CD1c-positive myeloid dendritic cell (primary cell): ENCODE measurements at regions not wholly inside any gene's neighbourhood (a gene's known extent, or its start where the extent isn't known, plus 50 kb on each side); places are given as distances from the start of the nearest gene placed in this dataset.
"Not testable (repeated sequence)": the region's sequence is repeated elsewhere in the genome, so short reads cannot be mapped to it uniquely, and the experiment has no call there.

Experiments used
- DNase-seq: peaks from one replicate; pipeline ENCODE4 v3.0.0-alpha.2; 2016; ENCODE audit errors: extremely low spot score

DNA sequence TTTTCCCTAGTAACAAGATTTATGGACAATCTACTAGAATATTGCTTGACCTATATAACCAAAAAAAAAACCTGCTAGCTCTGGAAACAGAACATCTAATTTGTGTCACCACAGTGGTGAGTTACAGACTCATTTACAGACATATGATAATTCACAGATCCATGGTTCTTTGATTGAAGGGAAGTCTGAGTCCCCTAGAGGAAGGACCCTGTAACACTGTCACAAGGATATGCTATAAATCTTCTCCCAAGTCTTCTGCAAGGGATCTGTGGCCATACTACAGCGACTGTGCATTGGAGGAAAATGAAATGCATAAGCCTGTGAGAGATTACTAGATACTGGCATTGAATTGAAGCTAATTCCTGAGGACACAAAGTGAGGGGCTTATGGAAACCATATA is 630.6 kb upstream of the SGCD start:
- no peak for DNase-seq

DNA sequence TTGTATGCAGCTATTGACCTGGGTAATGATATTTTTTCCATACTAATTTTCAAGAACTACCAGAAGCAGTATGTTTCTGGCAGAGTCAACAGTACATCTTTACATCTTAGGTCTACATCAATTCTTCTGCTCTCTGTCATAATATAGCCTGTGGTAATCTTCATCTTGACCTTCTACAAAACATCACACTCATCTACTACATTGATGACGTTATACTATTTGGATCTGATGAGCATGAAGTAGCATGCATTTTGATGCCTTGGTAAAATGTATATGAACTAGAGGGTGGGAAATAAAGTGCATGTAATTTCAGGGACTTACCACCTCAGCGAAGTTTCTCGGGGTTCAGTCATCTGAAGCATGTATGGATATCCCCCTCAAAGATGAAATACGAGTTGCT is 629.7 kb upstream of the SGCD start:
- DNase-seq, result no peak

DNA sequence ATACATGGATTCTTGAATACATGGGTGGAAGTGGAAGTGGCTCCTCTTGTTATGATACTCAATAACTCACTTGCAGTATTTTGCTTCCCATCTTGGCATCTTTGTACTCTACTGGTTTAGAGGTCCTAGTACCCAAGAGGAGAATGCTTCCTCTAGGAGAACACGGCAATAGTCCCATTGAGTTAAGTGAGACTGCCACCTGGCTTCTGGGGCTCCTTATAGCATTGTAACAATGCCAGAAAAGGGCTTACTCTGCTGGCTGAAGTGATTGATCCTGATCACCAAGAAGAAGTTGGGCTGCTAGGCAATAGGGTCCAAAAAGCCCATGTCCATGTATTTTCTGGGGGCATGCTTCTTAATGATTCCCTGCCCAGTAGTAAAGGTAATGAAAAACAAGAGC is 627.6 kb upstream of the SGCD start:
- no peak for DNase-seq

DNA sequence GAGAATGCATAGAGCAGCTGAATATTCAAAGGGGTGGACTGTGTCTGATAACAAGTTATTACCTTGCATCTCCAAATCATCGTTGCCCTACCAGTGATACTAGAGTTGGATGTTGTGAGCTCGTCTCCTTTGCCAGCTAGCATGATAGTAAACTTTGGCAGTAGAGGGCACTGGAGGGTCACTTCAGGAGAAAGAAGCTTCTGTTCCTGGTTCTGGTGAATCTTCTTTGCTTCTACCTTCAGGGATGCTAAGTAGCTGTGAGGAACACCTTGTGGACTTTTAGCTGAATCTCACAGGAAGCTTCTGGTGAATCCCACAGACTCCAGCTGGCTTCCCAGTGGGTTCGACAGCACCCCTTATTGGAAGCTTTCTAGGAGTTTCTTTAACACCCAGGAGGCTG is 626.6 kb upstream of the SGCD start:
- DNase-seq, result no peak

DNA sequence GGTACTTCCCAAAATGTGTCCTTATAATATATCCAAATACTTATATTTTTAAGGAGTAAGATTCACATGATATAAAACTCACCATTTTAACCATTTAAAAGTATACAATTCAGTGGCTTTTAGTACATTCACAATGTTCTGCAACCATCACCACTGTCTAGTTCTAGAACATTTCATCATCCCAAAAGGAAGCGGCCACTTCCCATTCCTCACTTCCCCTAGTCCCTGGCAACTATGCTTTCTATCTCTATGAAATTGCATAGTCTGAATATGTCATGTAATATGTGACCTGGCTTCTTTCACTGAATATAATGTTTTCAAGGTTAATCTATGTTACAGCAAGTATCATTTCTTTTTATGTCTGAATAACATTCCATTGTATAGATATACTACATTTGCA is 615.1 kb upstream of the SGCD start:
- no peak for DNase-seq

DNA sequence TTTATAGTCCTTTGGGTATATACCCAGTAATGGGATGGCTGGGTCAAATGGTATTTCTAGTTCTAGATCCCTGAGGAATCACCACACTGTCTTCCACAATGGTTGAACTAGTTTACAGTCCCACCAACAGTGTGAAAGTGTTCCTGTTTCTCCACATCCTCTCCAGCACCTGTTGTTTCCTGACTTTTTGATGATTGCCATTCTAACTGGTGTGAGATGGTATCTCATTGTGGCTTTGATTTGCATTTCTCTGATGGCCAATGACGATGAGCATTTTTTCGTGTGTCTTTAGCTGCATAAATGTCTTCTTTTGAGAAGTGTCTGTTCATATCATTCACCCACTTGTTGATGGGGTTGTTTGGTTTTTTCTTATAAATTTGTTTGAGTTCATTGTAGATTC is 612.5 kb upstream of the SGCD start:
- DNase-seq, result not testable (repeated sequence)

DNA sequence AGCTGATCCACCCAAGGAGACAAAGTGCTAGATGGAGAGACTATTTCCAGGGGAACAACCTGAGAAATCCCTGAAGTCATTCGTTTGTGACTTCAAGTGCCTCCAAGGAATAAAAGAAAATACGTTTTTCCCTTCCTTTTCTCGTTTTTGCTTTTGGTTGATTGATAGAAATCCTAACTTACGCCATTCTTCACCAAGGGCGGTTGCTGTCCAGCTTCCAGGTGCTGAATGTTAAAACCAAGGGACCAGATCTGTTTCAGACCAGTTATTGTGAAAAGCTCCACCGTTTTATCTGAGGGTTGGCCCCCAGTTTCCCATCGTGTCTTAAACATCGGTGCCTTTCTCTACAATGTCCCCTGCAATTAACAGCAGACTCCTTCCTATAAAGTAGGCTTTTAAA is 600.7 kb upstream of the SGCD start:
- DNase-seq, result no peak

DNA sequence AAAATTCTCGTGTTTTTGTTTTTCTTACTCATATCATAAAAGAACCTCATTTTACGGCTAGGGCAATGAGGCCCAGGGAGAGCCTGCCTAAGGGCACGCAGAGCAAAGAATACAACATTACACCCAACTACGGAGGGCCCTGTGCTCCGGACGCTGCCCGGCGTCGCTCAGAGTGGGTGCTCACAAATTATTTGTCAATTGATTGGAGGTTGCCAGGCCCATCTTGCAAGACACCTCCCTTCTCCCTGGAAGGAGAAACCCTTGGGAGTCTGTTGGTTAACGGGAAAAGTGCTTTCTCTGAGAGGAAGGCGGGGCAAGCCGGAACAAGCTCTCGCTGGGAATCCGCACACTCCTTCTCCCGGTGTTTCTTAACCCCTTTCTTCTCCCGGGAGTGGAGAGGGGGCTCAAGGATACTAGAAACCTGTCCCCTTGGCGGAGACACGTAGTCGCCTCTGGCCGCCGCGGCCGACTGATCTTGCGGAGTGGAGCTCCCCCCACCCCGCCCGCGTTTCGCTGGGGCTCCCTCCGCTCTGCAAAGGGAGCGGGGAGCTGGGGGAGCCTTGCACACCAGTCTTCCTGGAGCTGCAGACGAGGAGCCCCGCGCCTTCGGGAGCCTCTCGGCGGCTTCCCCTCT is 599.3 kb upstream of the SGCD start:
- DNase-seq, result no peak

DNA sequence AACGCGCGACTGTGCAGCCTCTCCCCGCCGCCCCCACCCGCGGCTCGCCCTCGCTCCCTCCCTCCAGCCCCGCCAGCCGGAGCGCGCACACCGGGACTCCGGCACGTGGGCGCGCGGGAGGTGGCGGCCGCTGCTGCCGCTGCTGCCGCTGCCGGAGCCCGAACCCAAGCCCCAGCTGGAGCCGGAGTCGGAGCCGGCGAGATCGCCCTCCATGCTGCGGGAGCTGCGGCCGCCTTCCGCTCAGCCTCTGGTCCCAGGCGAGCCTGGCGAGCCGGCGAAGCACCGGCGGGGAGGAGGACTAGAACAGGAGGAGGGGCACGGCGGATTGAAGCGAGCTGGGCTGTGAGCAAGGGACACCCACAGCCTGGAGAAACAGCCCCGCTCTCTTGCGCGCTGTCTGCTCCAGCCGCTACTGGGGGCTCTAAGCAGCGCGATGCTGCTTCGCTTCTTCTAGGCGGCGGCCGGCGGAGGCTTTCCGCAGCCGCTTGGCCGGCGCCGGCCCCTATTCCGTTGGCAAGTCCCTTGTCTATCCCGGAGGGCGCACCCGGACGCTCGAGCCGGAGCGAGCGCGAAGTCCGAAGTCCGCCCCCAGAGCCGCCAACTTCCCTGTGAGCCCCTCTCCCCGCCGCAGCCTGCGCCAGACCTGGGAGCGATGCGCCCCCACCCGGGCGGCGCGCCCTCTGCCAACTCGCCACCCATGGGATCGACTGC is 598.7 kb upstream of the SGCD start:
- DNase-seq, result no peak

DNA sequence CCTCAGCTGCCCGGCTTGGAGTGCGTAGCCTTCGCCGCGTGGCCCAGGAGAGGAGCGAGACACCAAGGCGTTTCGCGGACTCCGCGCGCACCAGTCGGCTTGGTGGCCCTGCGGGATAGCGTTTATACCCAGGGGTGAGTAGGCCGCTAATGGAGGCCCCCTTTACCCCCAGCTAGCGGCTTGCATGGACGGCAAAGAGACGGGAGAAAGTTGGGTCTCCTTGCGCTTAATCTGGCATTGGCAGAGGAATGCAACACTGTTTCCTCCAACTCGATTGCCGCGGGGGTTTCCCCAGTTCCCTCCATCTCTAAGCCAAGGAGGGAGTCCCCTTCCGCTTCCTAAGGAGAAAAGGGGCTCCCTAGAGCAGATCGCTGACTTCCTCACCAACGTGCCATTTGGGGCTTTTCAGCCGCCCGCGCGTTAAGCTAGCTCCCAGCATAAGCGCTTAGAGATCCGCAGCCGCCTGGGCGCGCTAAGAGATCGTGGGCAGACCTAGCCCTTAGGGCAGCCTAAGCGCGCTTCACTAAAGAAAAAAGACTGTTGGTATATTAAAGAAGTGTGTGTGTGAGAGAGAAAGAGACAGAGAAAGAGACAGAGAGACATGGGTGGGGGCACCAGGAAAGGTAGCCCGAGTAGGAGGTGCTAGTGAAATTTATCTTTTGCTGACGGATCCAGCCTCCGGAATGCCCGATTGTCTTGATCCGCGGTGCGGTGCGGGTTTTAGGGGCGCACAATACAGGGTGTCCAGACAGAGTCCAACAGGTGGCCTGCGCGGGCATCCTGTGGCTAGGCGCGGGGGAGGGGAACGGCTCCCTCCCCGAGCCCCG is 597.9 kb upstream of the SGCD start:
- no peak for DNase-seq

DNA sequence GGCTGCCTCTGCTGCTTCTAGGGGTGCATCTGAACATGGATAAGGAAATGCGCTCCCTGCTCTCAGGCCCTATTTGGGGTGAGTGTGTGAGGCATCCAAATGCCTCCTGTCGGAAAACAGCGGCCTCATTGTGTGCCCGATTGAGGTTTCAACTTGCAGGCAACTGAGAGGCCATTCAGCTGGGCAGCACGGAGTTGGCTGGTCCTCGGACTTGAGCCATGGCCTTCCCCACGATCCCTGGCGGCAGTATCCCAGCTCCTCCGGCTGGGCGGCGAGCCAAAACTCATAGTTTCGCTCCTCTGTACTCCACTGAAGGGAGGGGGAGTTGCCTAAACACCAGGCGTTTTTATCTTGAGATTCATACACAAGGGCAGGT is 597.3 kb upstream of the SGCD start:
- no peak for DNase-seq

DNA sequence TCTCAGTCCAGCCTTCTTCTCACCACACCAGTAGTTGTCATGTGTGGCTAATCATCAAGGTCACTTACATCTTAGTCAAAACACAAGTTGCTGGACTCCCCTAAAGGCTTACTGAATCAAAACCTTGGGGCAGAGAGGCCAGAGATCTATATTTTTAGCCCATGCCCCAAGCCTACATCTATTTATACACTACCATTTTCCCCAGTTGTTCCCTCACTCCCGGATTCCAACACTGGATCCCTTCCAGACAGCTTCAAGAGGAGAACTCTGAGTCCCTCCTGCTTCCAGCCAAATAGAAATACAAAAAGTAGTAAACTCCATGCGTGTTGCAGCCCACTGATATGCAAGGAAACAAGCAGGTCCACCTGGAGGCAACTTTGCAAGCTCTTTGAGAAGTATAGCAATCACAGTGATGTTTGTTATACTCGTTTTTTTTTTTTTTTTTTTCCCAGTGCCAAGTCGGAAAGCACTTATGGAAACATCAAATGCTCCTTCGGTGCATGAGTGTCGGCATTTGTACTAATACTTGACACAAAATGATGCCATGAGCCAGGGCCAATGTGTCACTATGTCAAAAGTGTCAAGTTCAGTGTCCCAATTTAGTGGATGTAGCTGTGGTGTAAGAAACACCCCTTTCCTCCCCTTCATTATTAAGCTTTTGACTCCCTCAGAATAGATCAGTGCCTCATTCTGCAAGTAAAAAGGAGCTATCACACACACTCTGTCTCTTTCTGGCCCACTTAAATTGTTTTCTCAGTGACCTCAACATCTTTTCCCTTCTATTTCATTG is 594.2 kb upstream of the SGCD start:
- no peak for DNase-seq

DNA sequence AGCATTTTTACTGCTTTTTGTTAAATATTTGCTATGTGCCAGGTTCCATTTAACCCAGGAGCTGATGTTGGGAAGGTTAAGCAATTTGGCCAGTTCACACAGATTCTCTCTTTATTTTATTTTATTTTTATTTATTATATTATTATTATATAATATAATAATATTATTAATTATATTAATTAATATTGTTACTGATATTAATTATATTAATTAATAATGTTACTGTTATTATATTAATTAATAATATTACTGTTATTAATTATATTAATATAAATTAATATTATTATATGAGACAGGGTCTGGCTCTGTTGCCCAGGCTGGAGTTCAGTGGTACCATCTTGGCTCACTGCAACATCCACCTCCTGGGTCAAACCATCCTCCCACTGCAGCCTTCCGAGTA is 593.0 kb upstream of the SGCD start:
- DNase-seq, result no peak

DNA sequence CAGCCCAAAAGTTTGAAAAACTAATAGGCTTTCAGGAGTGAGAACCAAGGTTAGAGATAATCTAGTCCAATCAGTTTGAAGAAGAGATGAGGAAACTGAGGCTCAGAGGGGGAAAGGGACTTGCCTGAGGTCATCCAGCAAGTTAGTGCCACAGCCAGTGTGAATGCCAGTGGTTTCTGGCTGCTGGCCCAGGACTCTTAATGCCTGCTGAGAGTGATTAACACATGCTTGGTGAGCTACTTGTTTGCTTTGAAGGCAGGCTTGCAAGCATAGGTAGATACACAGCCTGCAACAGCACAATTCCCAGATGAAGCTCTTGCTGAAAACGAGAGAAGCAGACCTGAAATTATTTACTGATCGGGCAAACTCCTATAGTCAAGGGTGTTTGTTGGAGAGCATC is 591.6 kb upstream of the SGCD start:
- DNase-seq, result no peak

DNA sequence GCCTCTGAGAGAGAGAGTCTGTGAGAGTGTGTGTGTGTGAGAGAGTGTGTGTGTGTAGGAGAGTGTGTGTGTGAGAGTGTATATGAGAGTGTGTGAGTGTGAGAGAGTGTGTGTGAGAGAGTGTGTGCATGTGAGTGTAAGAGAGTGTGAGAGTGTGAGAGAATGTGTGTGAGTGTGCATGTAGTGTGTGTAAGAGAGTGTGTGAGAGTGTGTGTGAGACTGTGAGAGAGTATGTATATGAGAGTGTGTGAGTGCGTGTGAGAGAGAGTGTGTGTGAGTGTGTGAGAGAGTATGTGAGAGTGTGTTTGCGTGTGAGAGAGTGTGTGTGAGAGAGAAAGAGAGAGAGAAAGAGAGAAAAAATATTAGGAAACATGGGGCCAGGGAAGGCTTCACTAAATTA is 588.3 kb upstream of the SGCD start:
- DNase-seq, result no peak

DNA sequence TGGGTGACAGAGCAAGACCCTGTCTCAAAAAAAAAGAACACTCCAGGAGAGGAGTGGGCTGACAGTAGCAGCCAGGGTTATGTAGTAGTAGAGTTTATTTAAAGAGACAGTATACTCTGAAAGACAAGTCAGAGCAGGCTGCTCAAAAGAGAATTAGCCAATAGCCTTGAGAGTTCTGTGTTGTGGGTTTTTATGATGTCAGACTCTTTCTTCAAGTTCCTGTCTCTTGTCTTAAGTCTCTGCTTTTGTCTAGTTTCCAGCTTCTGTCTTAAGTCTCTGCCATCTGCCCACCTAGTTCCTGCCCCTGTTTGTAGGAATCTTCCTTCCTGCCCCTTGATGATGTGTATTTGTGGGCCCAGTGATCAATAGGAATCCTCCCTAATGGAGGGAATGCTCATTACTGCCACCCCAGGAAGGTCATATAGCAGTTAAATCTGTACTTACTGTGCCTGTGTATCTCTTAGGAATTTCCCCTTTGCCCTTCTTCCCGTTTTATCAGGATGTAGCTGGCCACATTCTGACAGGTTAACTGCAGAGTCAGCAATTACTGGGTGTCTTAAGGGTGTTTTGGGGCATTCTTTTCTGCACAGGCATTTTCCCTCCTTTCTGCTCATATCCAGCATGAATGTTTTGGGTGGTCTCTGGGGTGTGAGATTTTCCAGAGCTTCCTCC is 580.5 kb upstream of the SGCD start:
- DNase-seq, result no peak

DNA sequence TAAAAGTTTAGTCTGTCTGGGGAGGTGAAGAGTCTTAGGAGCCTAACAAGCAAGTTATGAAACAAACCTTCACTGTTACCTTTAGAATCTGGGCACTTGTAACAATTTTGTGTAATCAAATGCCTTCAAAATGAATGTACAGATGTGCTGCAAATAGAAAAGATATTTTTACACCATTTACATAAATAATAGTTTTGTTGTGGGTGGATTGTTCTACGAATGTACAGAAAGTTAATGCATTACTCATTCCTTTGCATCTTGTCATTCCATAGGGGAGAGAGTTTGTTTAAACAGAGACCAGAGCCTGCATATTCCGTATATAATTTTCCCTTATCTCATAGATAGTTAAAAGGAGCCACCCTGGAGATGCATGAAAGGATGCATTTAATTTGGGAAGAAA is 576.9 kb upstream of the SGCD start:
- DNase-seq, result no peak

DNA sequence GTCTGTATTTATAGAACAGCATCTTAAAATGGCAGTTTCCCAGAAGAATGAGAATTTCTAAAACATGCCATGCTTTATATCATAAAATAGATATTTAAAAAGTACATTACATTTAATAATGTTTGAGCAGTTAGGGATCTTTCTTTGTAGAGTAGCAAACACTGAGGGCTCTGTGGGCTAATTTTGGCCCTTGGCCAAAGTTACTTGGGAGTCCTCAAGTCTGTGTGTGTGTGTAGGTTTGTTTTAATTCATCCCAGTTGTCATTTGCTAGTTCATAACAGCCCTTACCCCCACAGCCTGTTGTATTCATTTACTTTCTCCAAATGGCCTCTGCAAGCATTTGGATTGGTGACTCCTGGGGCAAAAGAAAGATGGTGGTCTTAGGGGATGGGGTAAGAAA is 576.4 kb upstream of the SGCD start:
- no peak for DNase-seq

DNA sequence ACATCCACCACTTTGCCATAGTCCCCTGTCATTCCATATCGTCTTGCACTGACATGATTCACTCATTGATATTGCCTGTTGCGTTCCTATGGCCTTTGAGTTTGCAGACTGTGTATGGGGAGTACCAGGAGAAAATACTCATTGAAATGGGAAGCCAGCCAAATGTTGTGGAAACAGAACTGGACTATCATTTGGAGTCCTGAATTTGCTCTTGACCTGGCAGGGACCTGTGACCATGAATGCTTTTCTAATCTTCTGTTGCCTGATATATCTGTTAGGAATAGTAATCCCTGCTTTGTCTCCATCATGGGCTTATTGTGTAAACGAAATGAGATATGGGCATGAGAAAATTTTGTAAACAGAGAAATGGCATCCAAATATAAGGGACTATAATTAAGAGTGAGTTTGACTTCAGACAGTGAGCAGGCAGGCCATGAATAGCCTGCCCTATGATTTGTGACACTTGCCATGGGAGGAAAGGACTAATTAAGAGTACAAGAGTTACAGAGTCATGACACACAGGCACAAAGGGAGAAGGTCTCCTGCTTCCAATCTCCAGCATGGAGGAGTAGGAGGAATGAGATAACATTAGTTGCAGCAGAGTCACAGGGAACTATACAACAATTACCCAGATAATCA is 572.9 kb upstream of the SGCD start:
- DNase-seq, result no peak

DNA sequence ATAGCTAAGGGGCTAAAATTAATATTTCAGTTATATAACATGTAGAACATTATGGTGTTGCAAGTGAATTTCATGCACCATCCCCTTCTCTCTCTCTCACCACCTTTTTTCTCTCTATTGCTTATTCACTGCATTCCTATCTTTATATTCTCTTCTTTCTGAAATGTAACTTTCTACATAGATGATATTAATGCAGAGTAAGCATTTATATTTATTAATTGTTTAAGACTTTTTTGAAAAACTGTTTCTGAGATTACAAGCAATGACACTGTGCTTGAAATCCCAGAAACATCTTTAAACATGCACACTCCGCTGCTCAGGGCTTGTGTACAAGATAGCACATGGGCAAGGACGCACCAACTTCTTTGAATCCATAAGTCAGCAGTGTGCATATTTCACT is 567.7 kb upstream of the SGCD start:
- DNase-seq, result no peak

DNA sequence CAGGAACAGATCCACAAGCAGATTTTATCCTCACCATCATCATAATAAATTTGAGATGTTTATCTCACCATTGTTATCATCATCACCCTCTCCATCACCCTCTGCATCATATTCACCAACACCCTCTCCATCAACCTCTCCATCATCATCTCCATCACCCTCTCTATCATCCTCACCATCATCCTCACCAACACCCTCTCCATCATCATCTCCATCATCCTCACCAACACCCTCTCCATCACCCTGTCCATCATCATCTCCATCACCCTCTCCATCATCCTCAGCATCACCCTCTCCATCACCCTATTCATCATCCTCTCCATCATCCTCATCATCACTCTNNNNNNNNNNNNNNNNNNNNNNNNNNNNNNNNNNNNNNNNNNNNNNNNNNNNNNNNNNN is 567.0 kb upstream of the SGCD start:
- DNase-seq, result no peak
